Mesendoderm (in vitro differentiated cells): ENCODE measurements at regions not wholly inside any gene's neighbourhood (a gene's known extent, or its start where the extent isn't known, plus 50 kb on each side); places are given as distances from the start of the nearest gene placed in this dataset.

Experiments used
- DNase-seq: peaks from one replicate; pipeline ENCODE4 v3.0.0; 2013
- H2AK5ac ChIP-seq: 2 replicates; pipeline ENCODE4 v1.6.1; 2013; ENCODE audit warnings: low read length, inconsistent platforms
- H2BK120ac ChIP-seq: 2 replicates; pipeline ENCODE4 v1.6.1; 2013; ENCODE audit warnings: low read depth, mild to moderate bottlenecking, low read length, moderate library complexity, mixed read lengths
- H2BK15ac ChIP-seq: replicated peaks from 2 replicates; pipeline ENCODE4 v1.6.1; 2013; ENCODE audit warnings: low read depth, mild to moderate bottlenecking, moderate library complexity
- H2BK5ac ChIP-seq: 2 replicates; pipeline ENCODE4 v1.6.1; 2013; ENCODE audit warnings: low read length, inconsistent platforms
- H3K18ac ChIP-seq: 2 replicates; pipeline ENCODE4 v1.6.1; 2013; ENCODE audit warnings: mild to moderate bottlenecking, low read length, mixed read lengths
- H3K23ac ChIP-seq: one replicate; pipeline ENCODE4 v1.6.1; 2013; ENCODE audit warnings: low read length
- H3K27ac ChIP-seq: 2 replicates; pipeline ENCODE4 v1.5.1; 2013; ENCODE audit warnings: low read depth, mild to moderate bottlenecking, inconsistent platforms, low read length, moderate library complexity
- H3K27me3 ChIP-seq: 2 replicates; pipeline ENCODE4 v1.6.1; 2013; ENCODE audit warnings: low read length, control low read depth, mild to moderate bottlenecking, inconsistent platforms; ENCODE audit not compliant: insufficient read depth, poor library complexity
- H3K36me3 ChIP-seq: 2 replicates; pipeline ENCODE4 v1.6.1; 2013; ENCODE audit warnings: low read length, inconsistent platforms; ENCODE audit not compliant: control insufficient read depth, insufficient read depth
- H3K4ac ChIP-seq: one replicate; pipeline ENCODE4 v1.6.1; 2013; ENCODE audit warnings: low read depth, mild to moderate bottlenecking, low read length, moderate library complexity
- H3K4me1 ChIP-seq: 2 replicates; pipeline ENCODE4 v1.6.1; 2013; ENCODE audit warnings: low read depth, low read length, inconsistent platforms; ENCODE audit not compliant: control insufficient read depth
- H3K4me2 ChIP-seq: 2 replicates; pipeline ENCODE4 v1.6.1; 2013; ENCODE audit warnings: low read length
- H3K4me3 ChIP-seq: 2 replicates; pipeline ENCODE4 v1.5.1; 2013; ENCODE audit warnings: mild to moderate bottlenecking, low read length
- H3K56ac ChIP-seq: one replicate; pipeline ENCODE4 v1.6.1; 2013; ENCODE audit warnings: low read length
- H3K79me1 ChIP-seq: 2 replicates; pipeline ENCODE4 v1.6.1; 2013; ENCODE audit warnings: low read length, inconsistent platforms
- H3K79me2 ChIP-seq: 2 replicates; pipeline ENCODE4 v1.6.1; 2013; ENCODE audit warnings: mild to moderate bottlenecking, low read length; ENCODE audit not compliant: control insufficient read depth, insufficient read depth
- H3K9ac ChIP-seq: 2 replicates; pipeline ENCODE4 v1.6.1; 2013; ENCODE audit warnings: low read length, inconsistent platforms
- H4K5ac ChIP-seq: one replicate; pipeline ENCODE4 v1.6.1; 2013; ENCODE audit warnings: low read length
- H4K8ac ChIP-seq: one replicate; pipeline ENCODE4 v1.6.1; 2013; ENCODE audit warnings: low read depth, mild to moderate bottlenecking, control low read depth, low read length, moderate library complexity
- WGBS: extraction: QIAGEN DNeasy Blood & Tissue Kit; methylation state at CpG from one replicate; pipeline ENCODE4 v1.1.7; 2013; ENCODE audit warnings: low lambda C conversion rate, missing lambda C conversion rate; ENCODE audit not compliant: insufficient coverage; ENCODE audit errors: extremely low coverage; 5-methylcytosine and 5-hydroxymethylcytosine counted together

GRCh38 chr5:38782180-38782835 is 63.5 kb upstream of the OSMR start:
- no peak for DNase-seq
- H3K4ac ChIP-seq: no peak overlapping the region
- no peak overlapping the region for H3K4me2 ChIP-seq
- no peak overlapping the region for H3K23ac ChIP-seq
- H3K9ac ChIP-seq: no peak overlapping the region
- WGBS: no CpG with 5 or more reads among the region's 1 CpG
- no peaks in the 10 kb centered on the region for H3K27me3 ChIP-seq
- H2AK5ac ChIP-seq: no peak overlapping the region
- no peaks in the 10 kb centered on the region for H3K4me1 ChIP-seq
- H3K79me2 ChIP-seq: no peaks in the 10 kb centered on the region
- H3K27ac ChIP-seq: no peak overlapping the region
- H4K5ac ChIP-seq: no peak overlapping the region
- no peaks in the 10 kb centered on the region for H3K36me3 ChIP-seq
- H3K4me3 ChIP-seq: no peak overlapping the region
- no peak overlapping the region for H2BK15ac ChIP-seq
- no peak overlapping the region for H2BK120ac ChIP-seq
- H3K56ac ChIP-seq: no peak overlapping the region
- H3K18ac ChIP-seq: no peak overlapping the region
- H3K79me1 ChIP-seq: no peaks in the 10 kb centered on the region
- H4K8ac ChIP-seq: no peak overlapping the region
- no peak overlapping the region for H2BK5ac ChIP-seq

GRCh38 chr5:38783011-38783561 is 62.7 kb upstream of the OSMR start:
- Histone ChIP-seq H4K5ac (no peak overlapping the region), H3K79me1 (no peaks in the 10 kb centered on the region), H2BK120ac (no peak overlapping the region), H2AK5ac (no peak overlapping the region), H4K8ac (no peak overlapping the region), H3K27me3 (no peaks in the 10 kb centered on the region), H3K36me3 (no peaks in the 10 kb centered on the region), H3K4ac (no peak overlapping the region), H3K4me2 (no peak overlapping the region), H3K23ac (no peak overlapping the region), H2BK15ac (no peak overlapping the region), H3K4me1 (no peaks in the 10 kb centered on the region), H3K79me2 (no peaks in the 10 kb centered on the region), H3K4me3 (no peak overlapping the region), H2BK5ac (no peak overlapping the region), H3K9ac (no peak overlapping the region), H3K18ac (no peak overlapping the region), H3K27ac (no peak overlapping the region), H3K56ac (no peak overlapping the region)
- no CpG with 5 or more reads among the region's 2 CpGs for WGBS
- peak; percentile 2 for DNase-seq

GRCh38 chr5:38789134-38789533 is 56.7 kb upstream of the OSMR start:
- no peak overlapping the region for H2BK120ac ChIP-seq
- no peaks in the 10 kb centered on the region for H3K27me3 ChIP-seq
- H3K27ac ChIP-seq: no peak overlapping the region
- no peak overlapping the region for H3K23ac ChIP-seq
- no peak for DNase-seq
- no peaks in the 10 kb centered on the region for H3K4me1 ChIP-seq
- H3K79me1 ChIP-seq: no peaks in the 10 kb centered on the region
- no peak overlapping the region for H2AK5ac ChIP-seq
- H3K9ac ChIP-seq: no peak overlapping the region
- no peaks in the 10 kb centered on the region for H3K36me3 ChIP-seq
- no peak overlapping the region for H3K4me2 ChIP-seq
- H3K56ac ChIP-seq: no peak overlapping the region
- no peak overlapping the region for H3K18ac ChIP-seq
- H4K5ac ChIP-seq: no peak overlapping the region
- no peak overlapping the region for H3K4me3 ChIP-seq
- H2BK15ac ChIP-seq: no peak overlapping the region
- no peaks in the 10 kb centered on the region for H3K79me2 ChIP-seq
- H3K4ac ChIP-seq: no peak overlapping the region
- no peak overlapping the region for H2BK5ac ChIP-seq
- no peak overlapping the region for H4K8ac ChIP-seq
- WGBS: no CpG with 5 or more reads among the region's 2 CpGs

- Histone ChIP-seq H3K27ac (no peak overlapping the region), H2BK5ac (no peak overlapping the region), H3K9ac (no peak overlapping the region), H4K8ac (no peak overlapping the region), H3K79me2 (no peaks in the 10 kb centered on the region), H2BK15ac (no peak overlapping the region), H3K4me1 (no peaks in the 10 kb centered on the region), H3K4me3 (no peak overlapping the region), H3K56ac (no peak overlapping the region), H3K18ac (no peak overlapping the region), H3K27me3 (no peaks in the 10 kb centered on the region), H3K36me3 (no peaks in the 10 kb centered on the region), H3K4me2 (no peak overlapping the region), H3K79me1 (no peaks in the 10 kb centered on the region), H4K5ac (no peak overlapping the region), H3K4ac (no peak overlapping the region), H2AK5ac (no peak overlapping the region), H2BK120ac (no peak overlapping the region), H3K23ac (no peak overlapping the region)
- DNase-seq: no peak
- WGBS: no CpG with 5 or more reads among the region's 2 CpGs
Measured at GRCh38 chr5:38789777-38790176, 56.0 kb upstream of the OSMR start.

- Histone ChIP-seq H3K27me3 (no peaks in the 10 kb centered on the region), H3K79me2 (no peaks in the 10 kb centered on the region), H3K4me3 (no peak overlapping the region), H2BK5ac (no peak overlapping the region), H2BK15ac (no peak overlapping the region), H3K4me2 (no peak overlapping the region), H3K56ac (no peak overlapping the region), H2AK5ac (no peak overlapping the region), H3K18ac (no peak overlapping the region), H2BK120ac (no peak overlapping the region), H3K4me1 (no peaks in the 10 kb centered on the region), H3K4ac (no peak overlapping the region), H3K9ac (no peak overlapping the region), H3K79me1 (no peaks in the 10 kb centered on the region), H3K23ac (no peak overlapping the region), H3K27ac (no peak overlapping the region), H4K8ac (no peak overlapping the region), H4K5ac (no peak overlapping the region), H3K36me3 (no peaks in the 10 kb centered on the region)
- DNase-seq: no peak
- no CpG with 5 or more reads among the region's 1 CpG for WGBS
Measured at GRCh38 chr5:38790268-38790667, 55.5 kb upstream of the OSMR start.

GRCh38 chr5:38790891-38791290 is 54.9 kb upstream of the OSMR start:
- H2BK5ac ChIP-seq: no peak overlapping the region
- H2BK15ac ChIP-seq: no peak overlapping the region
- no peak for DNase-seq
- H4K5ac ChIP-seq: no peak overlapping the region
- no peaks in the 10 kb centered on the region for H3K79me1 ChIP-seq
- H3K9ac ChIP-seq: no peak overlapping the region
- no peak overlapping the region for H3K23ac ChIP-seq
- WGBS: 100% methylated on average over 1 of the region's 2 CpGs
- no peak overlapping the region for H3K4me3 ChIP-seq
- no peak overlapping the region for H2BK120ac ChIP-seq
- H4K8ac ChIP-seq: no peak overlapping the region
- H3K27ac ChIP-seq: no peak overlapping the region
- H3K18ac ChIP-seq: no peak overlapping the region
- no peaks in the 10 kb centered on the region for H3K36me3 ChIP-seq
- no peaks in the 10 kb centered on the region for H3K27me3 ChIP-seq
- no peaks in the 10 kb centered on the region for H3K79me2 ChIP-seq
- no peak overlapping the region for H3K4ac ChIP-seq
- H3K4me2 ChIP-seq: no peak overlapping the region
- H2AK5ac ChIP-seq: no peak overlapping the region
- H3K4me1 ChIP-seq: no peaks in the 10 kb centered on the region
- no peak overlapping the region for H3K56ac ChIP-seq
